ENCODE measurements at regions not wholly inside any gene's neighbourhood (a gene's known extent, or its start where the extent isn't known, plus 50 kb on each side); places are given as distances from the start of the nearest gene placed in this dataset.

DNA sequence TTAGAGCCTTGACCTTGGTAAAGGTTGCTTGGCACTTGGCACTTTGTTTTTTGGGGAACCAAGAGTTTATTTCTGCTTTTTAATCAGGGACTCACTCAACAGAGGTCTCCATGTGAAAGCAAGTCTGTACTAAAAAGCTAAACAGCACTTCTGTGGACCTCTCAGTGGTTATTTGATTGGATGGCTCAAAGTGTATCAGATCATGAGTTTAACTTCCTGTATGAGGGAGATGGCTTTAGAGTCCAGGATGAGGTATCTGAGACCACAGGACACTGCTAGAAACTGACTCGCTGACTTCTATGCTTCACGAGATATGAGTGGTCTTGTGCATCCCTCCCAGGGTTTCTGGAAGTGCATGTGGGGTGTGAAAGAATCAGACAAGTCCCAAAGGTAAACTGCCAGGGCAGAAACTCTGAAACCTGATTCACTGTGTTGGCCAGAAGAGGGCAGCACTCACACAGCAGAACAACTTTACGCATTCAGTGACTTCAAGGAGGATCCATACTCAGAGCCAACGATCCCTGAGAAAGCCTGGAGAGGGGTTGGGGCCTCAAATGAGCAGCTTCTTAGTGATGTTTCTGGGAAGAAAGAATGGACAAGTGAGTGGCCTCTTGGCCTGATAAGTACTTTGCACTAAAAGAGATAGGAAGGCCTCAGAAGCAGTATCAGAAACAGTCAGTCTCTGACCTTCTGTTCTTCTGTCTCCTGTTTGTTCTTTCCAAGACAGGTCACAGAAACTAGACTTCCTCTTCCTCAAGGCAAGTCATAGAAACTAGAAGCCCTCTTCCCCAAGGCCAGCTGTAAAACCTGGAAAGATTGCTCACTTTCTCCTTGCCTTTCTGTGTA is 220.3 kb upstream of the CXCL13 start:
- Histone ChIP-seq H3K36me3 (ENCODE audit: control insufficient read depth in 5 of 5, insufficient read depth in 5 of 5, low read length in 5 of 5) (no peaks in the 10 kb centered on the region), H3K9me3 (ENCODE audit: control insufficient read depth in 5 of 5, low read length in 5 of 5) (no peaks in the 10 kb centered on the region), H3K4me3 (ENCODE audit: low read depth in 1 of 5, low read length in 5 of 5) (no peak overlapping the region), H3K4me1 (ENCODE audit: control insufficient read depth in 5 of 5, insufficient read depth in 5 of 5, low read length in 5 of 5) (no peaks in the 10 kb centered on the region), H3K9ac (ENCODE audit: low read length in 5 of 5) (peak overlapping the region in 1 of 5 donors; percentile 20), H3K27ac (ENCODE audit: low read depth, low read length) (no peak overlapping the region), H3K27me3 (ENCODE audit: control insufficient read depth in 5 of 5, insufficient read depth in 4 of 5, low read length in 5 of 5) (no peaks in the 10 kb centered on the region)

DNA sequence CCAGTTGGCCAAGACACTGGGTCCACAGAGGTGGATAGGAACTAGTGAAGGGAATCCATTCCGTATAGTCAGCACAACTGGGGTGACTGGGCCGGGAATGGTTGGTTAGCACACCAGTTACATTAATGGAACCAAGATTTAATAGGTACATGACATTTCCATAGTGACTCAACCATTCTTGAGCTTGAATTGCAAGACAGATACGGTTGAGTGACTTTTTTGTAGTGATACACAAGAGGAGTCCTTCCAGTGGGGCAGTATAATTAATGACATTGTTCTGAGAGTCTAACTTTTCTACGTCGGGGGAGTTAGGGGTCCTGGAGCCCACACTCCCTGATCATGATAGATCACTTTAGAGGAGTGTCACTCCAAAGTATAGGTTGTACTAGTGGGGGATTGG is 211.6 kb upstream of the CXCL13 start:
- H3K27ac ChIP-seq (ENCODE audit: low read depth, low read length) = no peak overlapping the region
- H3K36me3 ChIP-seq (ENCODE audit: control insufficient read depth in 5 of 5, insufficient read depth in 5 of 5, low read length in 5 of 5) = no peaks in the 10 kb centered on the region
- no peak overlapping the region for H3K4me3 ChIP-seq (ENCODE audit: low read depth in 1 of 5, low read length in 5 of 5)
- H3K9me3 ChIP-seq (ENCODE audit: control insufficient read depth in 5 of 5, low read length in 5 of 5) = no peaks in the 10 kb centered on the region
- H3K4me1 ChIP-seq (ENCODE audit: control insufficient read depth in 5 of 5, insufficient read depth in 5 of 5, low read length in 5 of 5) = no peaks in the 10 kb centered on the region
- H3K27me3 ChIP-seq (ENCODE audit: control insufficient read depth in 5 of 5, insufficient read depth in 4 of 5, low read length in 5 of 5) = no peaks in the 10 kb centered on the region
- H3K9ac ChIP-seq (ENCODE audit: low read length in 5 of 5) = no peak overlapping the region

DNA sequence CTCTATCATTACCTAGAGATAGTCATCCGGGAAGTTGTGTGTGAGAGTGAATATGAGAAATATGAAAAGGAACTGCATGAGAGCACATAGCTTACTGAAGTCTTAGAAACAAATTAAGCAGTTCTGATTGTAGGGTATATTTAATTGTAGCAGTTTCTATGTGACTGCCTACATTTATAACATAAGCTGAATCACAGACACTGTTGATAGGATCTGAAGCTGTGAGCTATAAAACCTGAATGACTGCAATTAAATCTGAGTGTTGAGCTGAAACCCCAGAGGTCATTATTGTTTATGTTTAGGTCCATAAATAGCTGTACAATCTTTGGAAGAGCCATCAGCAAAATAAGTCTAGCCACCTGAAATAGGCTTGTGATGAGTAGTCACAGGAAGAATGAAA is 210.1 kb upstream of the CXCL13 start:
- Histone ChIP-seq H3K4me1 (ENCODE audit: control insufficient read depth in 5 of 5, insufficient read depth in 5 of 5, low read length in 5 of 5) (no peaks in the 10 kb centered on the region), H3K4me3 (ENCODE audit: low read depth in 1 of 5, low read length in 5 of 5) (no peak overlapping the region), H3K27me3 (ENCODE audit: control insufficient read depth in 5 of 5, insufficient read depth in 4 of 5, low read length in 5 of 5) (no peaks in the 10 kb centered on the region), H3K9me3 (ENCODE audit: control insufficient read depth in 5 of 5, low read length in 5 of 5) (no peaks in the 10 kb centered on the region), H3K27ac (ENCODE audit: low read depth, low read length) (no peak overlapping the region), H3K36me3 (ENCODE audit: control insufficient read depth in 5 of 5, insufficient read depth in 5 of 5, low read length in 5 of 5) (no peaks in the 10 kb centered on the region), H3K9ac (ENCODE audit: low read length in 5 of 5) (no peak overlapping the region)

GRCh38 chr4:77398256-77398655 is 207.4 kb upstream of the CXCL13 start:
- H3K4me3 ChIP-seq (ENCODE audit: low read depth in 1 of 5, low read length in 5 of 5) = no peak overlapping the region
- H3K36me3 ChIP-seq (ENCODE audit: control insufficient read depth in 5 of 5, insufficient read depth in 5 of 5, low read length in 5 of 5) = no peaks in the 10 kb centered on the region

DNA sequence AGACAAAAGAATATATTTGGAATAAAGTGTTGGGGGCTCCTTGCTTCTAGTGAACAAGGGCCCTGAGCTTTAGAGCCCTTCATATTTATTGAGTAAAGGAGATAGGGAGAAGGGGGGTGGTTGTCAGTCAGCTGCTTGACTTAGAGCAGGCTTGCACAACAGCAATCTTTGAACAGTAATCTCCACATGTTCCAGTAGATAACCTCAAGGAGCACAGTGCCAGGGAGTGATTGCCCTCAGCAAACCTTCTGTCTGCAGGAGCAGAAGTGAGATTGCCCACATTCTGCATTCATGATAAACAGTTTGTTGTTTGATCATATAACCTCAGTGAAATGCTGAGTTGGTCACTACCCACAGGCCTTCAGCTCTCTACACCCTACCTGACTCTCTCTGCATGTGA is 205.8 kb upstream of the CXCL13 start:
- Histone ChIP-seq H3K27me3 (ENCODE audit: control insufficient read depth in 5 of 5, insufficient read depth in 4 of 5, low read length in 5 of 5) (no peaks in the 10 kb centered on the region), H3K9ac (ENCODE audit: low read length in 5 of 5) (no peak overlapping the region), H3K36me3 (ENCODE audit: control insufficient read depth in 5 of 5, insufficient read depth in 5 of 5, low read length in 5 of 5) (no peaks in the 10 kb centered on the region)

More at GRCh38 chr4:77398256-77398655, 207.4 kb upstream of the CXCL13 start:
- Histone ChIP-seq H3K9ac (ENCODE audit: low read length in 5 of 5) (no peak overlapping the region), H3K9me3 (ENCODE audit: control insufficient read depth in 5 of 5, low read length in 5 of 5) (no peaks in the 10 kb centered on the region), H3K4me1 (ENCODE audit: control insufficient read depth in 5 of 5, insufficient read depth in 5 of 5, low read length in 5 of 5) (no peaks in the 10 kb centered on the region), H3K27ac (ENCODE audit: low read depth, low read length) (no peak overlapping the region), H3K27me3 (ENCODE audit: control insufficient read depth in 5 of 5, insufficient read depth in 4 of 5, low read length in 5 of 5) (no peaks in the 10 kb centered on the region)

DNA sequence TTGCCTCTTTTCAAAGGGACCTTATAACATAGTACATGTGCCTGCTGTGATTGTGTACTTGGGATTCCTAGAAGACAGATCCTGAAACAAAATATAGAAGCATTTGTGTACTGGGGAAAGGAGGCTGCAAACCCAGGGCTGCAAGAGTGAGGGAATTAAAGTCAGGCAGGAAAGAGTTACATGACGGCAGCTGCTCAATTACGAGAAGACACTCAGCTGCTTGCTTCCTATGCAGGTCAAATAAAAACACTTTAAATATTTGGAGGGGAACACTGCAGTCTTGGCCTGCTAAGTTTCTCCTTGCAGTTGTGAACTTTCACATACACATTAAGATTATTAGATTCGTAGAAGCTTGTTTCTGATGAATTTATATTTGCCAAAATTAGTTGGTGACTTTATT is 191.9 kb upstream of the CXCL13 start:
- Histone ChIP-seq H3K4me3 (ENCODE audit: low read depth in 1 of 5, low read length in 5 of 5) (no peak overlapping the region), H3K4me1 (ENCODE audit: control insufficient read depth in 5 of 5, insufficient read depth in 5 of 5, low read length in 5 of 5) (no peaks in the 10 kb centered on the region), H3K27me3 (ENCODE audit: control insufficient read depth in 5 of 5, insufficient read depth in 4 of 5, low read length in 5 of 5) (no peaks in the 10 kb centered on the region), H3K9me3 (ENCODE audit: control insufficient read depth in 5 of 5, low read length in 5 of 5) (no peaks in the 10 kb centered on the region), H3K36me3 (ENCODE audit: control insufficient read depth in 5 of 5, insufficient read depth in 5 of 5, low read length in 5 of 5) (no peaks in the 10 kb centered on the region), H3K9ac (ENCODE audit: low read length in 5 of 5) (no peak overlapping the region), H3K27ac (ENCODE audit: low read depth, low read length) (no peak overlapping the region)

More for the DNA sequence above, 205.8 kb upstream of the CXCL13 start:
- Histone ChIP-seq H3K4me1 (ENCODE audit: control insufficient read depth in 5 of 5, insufficient read depth in 5 of 5, low read length in 5 of 5) (no peaks in the 10 kb centered on the region), H3K9me3 (ENCODE audit: control insufficient read depth in 5 of 5, low read length in 5 of 5) (no peaks in the 10 kb centered on the region), H3K4me3 (ENCODE audit: low read depth in 1 of 5, low read length in 5 of 5) (no peak overlapping the region), H3K27ac (ENCODE audit: low read depth, low read length) (no peak overlapping the region)

GRCh38 chr4:77415689-77416088 is 189.9 kb upstream of the CXCL13 start:
- Histone ChIP-seq H3K4me3 (ENCODE audit: low read depth in 1 of 5, low read length in 5 of 5) (no peak overlapping the region), H3K27me3 (ENCODE audit: control insufficient read depth in 5 of 5, insufficient read depth in 4 of 5, low read length in 5 of 5) (no peaks in the 10 kb centered on the region), H3K4me1 (ENCODE audit: control insufficient read depth in 5 of 5, insufficient read depth in 5 of 5, low read length in 5 of 5) (no peaks in the 10 kb centered on the region), H3K9ac (ENCODE audit: low read length in 5 of 5) (no peak overlapping the region), H3K9me3 (ENCODE audit: control insufficient read depth in 5 of 5, low read length in 5 of 5) (no peaks in the 10 kb centered on the region), H3K36me3 (ENCODE audit: control insufficient read depth in 5 of 5, insufficient read depth in 5 of 5, low read length in 5 of 5) (no peaks in the 10 kb centered on the region), H3K27ac (ENCODE audit: low read depth, low read length) (no peak overlapping the region)

DNA sequence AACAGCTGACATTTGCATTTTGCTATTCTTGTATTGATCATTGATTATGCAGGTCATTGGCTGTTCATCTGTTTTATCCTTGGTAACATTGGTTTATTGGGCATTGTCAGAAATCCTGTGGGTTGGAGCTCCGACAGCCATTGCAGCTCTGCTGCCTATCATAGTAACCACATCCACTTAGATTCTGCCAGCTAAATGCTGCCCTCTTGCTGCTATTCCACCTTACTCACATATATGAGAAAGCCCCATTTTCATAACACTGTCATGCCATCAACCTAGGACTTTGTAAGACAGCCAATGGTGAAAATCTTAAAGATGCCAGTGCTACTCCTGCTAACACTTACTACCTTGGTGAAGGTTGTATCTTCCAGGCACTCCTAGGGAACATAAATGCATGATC is 187.3 kb upstream of the CXCL13 start:
- Histone ChIP-seq H3K9ac (ENCODE audit: low read length in 5 of 5) (no peak overlapping the region), H3K36me3 (ENCODE audit: control insufficient read depth in 5 of 5, insufficient read depth in 5 of 5, low read length in 5 of 5) (no peaks in the 10 kb centered on the region), H3K27me3 (ENCODE audit: control insufficient read depth in 5 of 5, insufficient read depth in 4 of 5, low read length in 5 of 5) (no peaks in the 10 kb centered on the region), H3K4me3 (ENCODE audit: low read depth in 1 of 5, low read length in 5 of 5) (no peak overlapping the region), H3K9me3 (ENCODE audit: control insufficient read depth in 5 of 5, low read length in 5 of 5) (no peaks in the 10 kb centered on the region), H3K4me1 (ENCODE audit: control insufficient read depth in 5 of 5, insufficient read depth in 5 of 5, low read length in 5 of 5) (no peaks in the 10 kb centered on the region), H3K27ac (ENCODE audit: low read depth, low read length) (no peak overlapping the region)

GRCh38 chr4:77430847-77431246 is 174.8 kb upstream of the CXCL13 start:
- no peaks in the 10 kb centered on the region for H3K36me3 ChIP-seq (ENCODE audit: control insufficient read depth in 5 of 5, insufficient read depth in 5 of 5, low read length in 5 of 5)
- H3K27me3 ChIP-seq (ENCODE audit: control insufficient read depth in 5 of 5, insufficient read depth in 4 of 5, low read length in 5 of 5) = no peaks in the 10 kb centered on the region
- H3K4me1 ChIP-seq (ENCODE audit: control insufficient read depth in 5 of 5, insufficient read depth in 5 of 5, low read length in 5 of 5) = peaks cover 0 to 8% (median 0%) of the 10 kb centered on the region in 5 donors
- no peak overlapping the region for H3K4me3 ChIP-seq (ENCODE audit: low read depth in 1 of 5, low read length in 5 of 5)
- no peak overlapping the region for H3K27ac ChIP-seq (ENCODE audit: low read depth, low read length)
- H3K9me3 ChIP-seq (ENCODE audit: control insufficient read depth in 5 of 5, low read length in 5 of 5) = no peaks in the 10 kb centered on the region
- no peak overlapping the region for H3K9ac ChIP-seq (ENCODE audit: low read length in 5 of 5)

- H3K27ac ChIP-seq (ENCODE audit: low read depth, low read length) = no peak overlapping the region
- no peaks in the 10 kb centered on the region for H3K9me3 ChIP-seq (ENCODE audit: control insufficient read depth in 5 of 5, low read length in 5 of 5)
- no peak overlapping the region for H3K4me3 ChIP-seq (ENCODE audit: low read depth in 1 of 5, low read length in 5 of 5)
- no peaks in the 10 kb centered on the region for H3K27me3 ChIP-seq (ENCODE audit: control insufficient read depth in 5 of 5, insufficient read depth in 4 of 5, low read length in 5 of 5)
- H3K4me1 ChIP-seq (ENCODE audit: control insufficient read depth in 5 of 5, insufficient read depth in 5 of 5, low read length in 5 of 5) = peaks cover 0 to 8% (median 0%) of the 10 kb centered on the region in 5 donors
- H3K9ac ChIP-seq (ENCODE audit: low read length in 5 of 5) = no peak overlapping the region
- H3K36me3 ChIP-seq (ENCODE audit: control insufficient read depth in 5 of 5, insufficient read depth in 5 of 5, low read length in 5 of 5) = no peaks in the 10 kb centered on the region
Observed at GRCh38 chr4:77431546-77431945, 174.1 kb upstream of the CXCL13 start.
